Mesenchymal stem cell (in vitro differentiated cells and primary cell): ENCODE measurements at regions not wholly inside any gene's neighbourhood (a gene's known extent, or its start where the extent isn't known, plus 50 kb on each side); places are given as distances from the start of the nearest gene placed in this dataset.

ENCODE experiments used
- DNase-seq: peaks from one replicate; pipeline ENCODE4 v3.0.0-alpha.2; 2013
- H2AFZ ChIP-seq: one replicate; pipeline ENCODE4 v1.6.1; 2013; ENCODE audit warnings: low read depth, mild to moderate bottlenecking, control low read depth, inconsistent platforms, low read length, moderate library complexity
- H2AK5ac ChIP-seq: 2 replicates; pipeline ENCODE4 v1.6.1; 2013; ENCODE audit warnings: low read length, moderate library complexity, mild to moderate bottlenecking, inconsistent platforms; ENCODE audit not compliant: severe bottlenecking
- H2BK120ac ChIP-seq: one replicate; pipeline ENCODE4 v1.6.1; 2013; ENCODE audit warnings: low read depth, mild to moderate bottlenecking, inconsistent platforms, low read length, moderate library complexity
- H2BK12ac ChIP-seq, 2 experiments: one replicate each; pipeline ENCODE4 v1.6.1; 2013; ENCODE audit warnings: inconsistent platforms in 2 of 2, low read length in 2 of 2, mild to moderate bottlenecking in 2 of 2, moderate library complexity in 2 of 2, control low read depth in 1 of 2
- H2BK15ac ChIP-seq: one replicate; pipeline ENCODE4 v1.6.1; 2013; ENCODE audit warnings: mild to moderate bottlenecking, low read depth, inconsistent platforms; ENCODE audit not compliant: poor library complexity, severe bottlenecking
- H2BK5ac ChIP-seq: 2 replicates; pipeline ENCODE4 v1.6.1; 2013; ENCODE audit warnings: low read depth, mild to moderate bottlenecking, low read length, control low read depth, inconsistent platforms; ENCODE audit not compliant: poor library complexity, severe bottlenecking
- H3K14ac ChIP-seq, 2 experiments: one replicate each; pipeline ENCODE4 v1.6.1; 2013; ENCODE audit warnings: inconsistent platforms in 2 of 2, low read length in 2 of 2, control low read depth in 1 of 2, mild to moderate bottlenecking in 1 of 2, moderate library complexity in 1 of 2
- H3K18ac ChIP-seq, 2 experiments: one replicate each; pipeline ENCODE4 v1.6.1; 2013; ENCODE audit warnings: inconsistent platforms in 2 of 2, low read length in 2 of 2, control low read depth in 1 of 2, low read depth in 1 of 2, mild to moderate bottlenecking in 1 of 2
- H3K23ac ChIP-seq, 2 experiments: one replicate each; pipeline ENCODE4 v1.6.1; 2013; ENCODE audit warnings: inconsistent platforms in 2 of 2, low read length in 2 of 2, mild to moderate bottlenecking in 2 of 2, moderate library complexity in 2 of 2, control low read depth in 1 of 2
- H3K27ac ChIP-seq: 2 replicates; pipeline ENCODE4 v1.5.1; 2013; ENCODE audit warnings: mild to moderate bottlenecking, moderate library complexity, low read length, control low read depth, inconsistent platforms; ENCODE audit not compliant: poor library complexity, severe bottlenecking
- H3K27me3 ChIP-seq, 2 experiments: 2 replicates each; pipeline versions ENCODE4 v1.6.1 to v1.7.0; 2013; ENCODE audit warnings: low read length in 2 of 2, mild to moderate bottlenecking in 2 of 2, moderate library complexity in 2 of 2, control low read depth in 1 of 2, inconsistent platforms in 1 of 2; ENCODE audit not compliant: control insufficient read depth in 1 of 2, insufficient read depth in 1 of 2
- H3K36me3 ChIP-seq, 2 experiments: 2 replicates each; pipeline versions ENCODE4 v1.6.1 to v1.7.0; 2013; ENCODE audit warnings: low read length in 2 of 2, control low read depth in 1 of 2, inconsistent platforms in 1 of 2, low read depth in 1 of 2, mild to moderate bottlenecking in 1 of 2; ENCODE audit not compliant: insufficient read depth in 2 of 2, control insufficient read depth in 1 of 2
- H3K4ac ChIP-seq, 2 experiments: one replicate each; pipeline ENCODE4 v1.6.1; 2013; ENCODE audit warnings: inconsistent platforms in 2 of 2, low read length in 2 of 2, mild to moderate bottlenecking in 2 of 2, moderate library complexity in 2 of 2, control low read depth in 1 of 2, low read depth in 1 of 2
- H3K4me1 ChIP-seq: 2 replicates; pipeline ENCODE4 v1.6.1; 2013; ENCODE audit warnings: low read depth, low read length, control low read depth; ENCODE audit not compliant: control insufficient read depth, insufficient read depth
- H3K4me2 ChIP-seq: 2 replicates; pipeline ENCODE4 v1.6.1; 2013; ENCODE audit warnings: low read length, mild to moderate bottlenecking, inconsistent platforms; ENCODE audit not compliant: poor library complexity, severe bottlenecking
- H3K4me3 ChIP-seq, 2 experiments: 2 replicates each; pipeline versions ENCODE4 v1.5.1 to v1.7.0; 2013; ENCODE audit warnings: low read length in 2 of 2, mild to moderate bottlenecking in 2 of 2, control low read depth in 1 of 2, low read depth in 1 of 2; ENCODE audit not compliant: insufficient read depth in 1 of 2
- H3K79me1 ChIP-seq: replicated peaks from 2 replicates; pipeline ENCODE4 v1.6.1; 2013; ENCODE audit warnings: mild to moderate bottlenecking, control low read depth, low read length, inconsistent platforms; ENCODE audit not compliant: poor library complexity, severe bottlenecking
- H3K9ac ChIP-seq: 2 replicates; pipeline ENCODE4 v1.7.0; 2013; ENCODE audit warnings: mild to moderate bottlenecking, low read length, moderate library complexity
- H3K9me3 ChIP-seq: 2 replicates; pipeline ENCODE4 v1.7.0; 2013; ENCODE audit warnings: mild to moderate bottlenecking, low read length; ENCODE audit not compliant: control insufficient read depth
- H4K8ac ChIP-seq: one replicate; pipeline ENCODE4 v1.6.1; 2013; ENCODE audit warnings: inconsistent platforms, mild to moderate bottlenecking, low read length, moderate library complexity
- H4K91ac ChIP-seq: one replicate; pipeline ENCODE4 v1.6.1; 2013; ENCODE audit warnings: mild to moderate bottlenecking, low read length, inconsistent platforms
- WGBS: methylation state at CpG from one replicate; pipeline ENCODE4 v1.1.7; 2013; ENCODE audit warnings: mixed read lengths; 5-methylcytosine and 5-hydroxymethylcytosine counted together

GRCh38 chr4:27835851-27836250 is 975.2 kb downstream of the STIM2 start:
- WGBS, result 91% methylated on average over 1 of the region's 1 CpG
- Histone ChIP-seq H2BK120ac (no peak overlapping the region), H3K4me2 (no peak overlapping the region), H3K14ac (no peak overlapping the region), H3K23ac (no peak overlapping the region), H3K27ac (no peak overlapping the region), H3K9ac (no peak overlapping the region), H2BK5ac (no peak overlapping the region), H3K36me3 (no peaks in the 10 kb centered on the region), H3K27me3 (no peaks in the 10 kb centered on the region), H2BK15ac (no peak overlapping the region), H3K4me3 (no peak overlapping the region), H4K8ac (no peak overlapping the region), H2AFZ (no peak overlapping the region), H3K79me1 (no peaks in the 10 kb centered on the region), H3K4ac (no peak overlapping the region), H3K18ac (no peak overlapping the region), H4K91ac (no peak overlapping the region), H2BK12ac (no peak overlapping the region), H3K9me3 (peaks cover 4% of the 10 kb centered on the region), H2AK5ac (no peak overlapping the region), H3K4me1 (no peaks in the 10 kb centered on the region)
- no peak for DNase-seq

GRCh38 chr4:27836523-27836922 is 975.9 kb downstream of the STIM2 start:
- no peak overlapping the region for H2BK12ac ChIP-seq
- no peak overlapping the region for H3K18ac ChIP-seq
- no peak overlapping the region for H3K14ac ChIP-seq
- H3K79me1 ChIP-seq, result no peaks in the 10 kb centered on the region
- 73% methylated on average over 4 of the region's 4 CpGs for WGBS
- H2AFZ ChIP-seq, result no peak overlapping the region
- H3K4ac ChIP-seq, result no peak overlapping the region
- no peak overlapping the region for H2BK120ac ChIP-seq
- H2AK5ac ChIP-seq, result no peak overlapping the region
- no peaks in the 10 kb centered on the region for H3K36me3 ChIP-seq
- H3K23ac ChIP-seq, result no peak overlapping the region
- H4K8ac ChIP-seq, result no peak overlapping the region
- H3K9me3 ChIP-seq, result peaks cover 4% of the 10 kb centered on the region
- H2BK15ac ChIP-seq, result no peak overlapping the region
- peak; percentile 63 for DNase-seq
- no peak overlapping the region for H3K4me3 ChIP-seq
- no peak overlapping the region for H3K9ac ChIP-seq
- no peaks in the 10 kb centered on the region for H3K27me3 ChIP-seq
- H4K91ac ChIP-seq, result no peak overlapping the region
- no peak overlapping the region for H2BK5ac ChIP-seq
- H3K4me1 ChIP-seq, result no peaks in the 10 kb centered on the region
- no peak overlapping the region for H3K27ac ChIP-seq
- no peak overlapping the region for H3K4me2 ChIP-seq

- no peak overlapping the region for H3K27ac ChIP-seq
- H3K14ac ChIP-seq, result no peak overlapping the region
- no peaks in the 10 kb centered on the region for H3K36me3 ChIP-seq
- no peak overlapping the region for H2BK120ac ChIP-seq
- no peak for DNase-seq
- no peak overlapping the region for H3K4ac ChIP-seq
- H3K23ac ChIP-seq, result no peak overlapping the region
- no peak overlapping the region for H3K9ac ChIP-seq
- no peak overlapping the region for H2BK15ac ChIP-seq
- no peak overlapping the region for H3K18ac ChIP-seq
- no peak overlapping the region for H4K91ac ChIP-seq
- H4K8ac ChIP-seq, result no peak overlapping the region
- H3K79me1 ChIP-seq, result no peaks in the 10 kb centered on the region
- no peak overlapping the region for H2BK12ac ChIP-seq
- no peak overlapping the region for H2AFZ ChIP-seq
- H3K27me3 ChIP-seq, result no peaks in the 10 kb centered on the region
- H2BK5ac ChIP-seq, result no peak overlapping the region
- H3K4me3 ChIP-seq, result no peak overlapping the region
- no peaks in the 10 kb centered on the region for H3K4me1 ChIP-seq
- no peaks in the 10 kb centered on the region for H3K9me3 ChIP-seq
- no peak overlapping the region for H3K4me2 ChIP-seq
- no peak overlapping the region for H2AK5ac ChIP-seq
Measured at GRCh38 chr4:27843776-27844175, 983.1 kb downstream of the STIM2 start.

- Histone ChIP-seq H2AFZ (no peak overlapping the region), H2BK5ac (no peak overlapping the region)
Measured at GRCh38 chr4:27844376-27844775, 983.7 kb downstream of the STIM2 start.

More at GRCh38 chr4:27844376-27844775, 983.7 kb downstream of the STIM2 start:
- Histone ChIP-seq H3K27me3 (no peaks in the 10 kb centered on the region), H3K27ac (no peak overlapping the region), H2BK120ac (no peak overlapping the region), H3K4ac (no peak overlapping the region), H3K23ac (no peak overlapping the region), H3K4me2 (no peak overlapping the region), H2BK15ac (no peak overlapping the region), H4K8ac (no peak overlapping the region), H2BK12ac (no peak overlapping the region), H3K4me3 (no peak overlapping the region), H3K18ac (no peak overlapping the region), H3K9ac (no peak overlapping the region), H3K79me1 (no peaks in the 10 kb centered on the region), H3K14ac (no peak overlapping the region), H2AK5ac (no peak overlapping the region), H4K91ac (no peak overlapping the region), H3K36me3 (no peaks in the 10 kb centered on the region), H3K9me3 (no peaks in the 10 kb centered on the region), H3K4me1 (no peaks in the 10 kb centered on the region)
- DNase-seq, result no peak
- 88% methylated on average over 1 of the region's 2 CpGs for WGBS
